Stimulated activated CD4-positive, alpha-beta T cell treated with anti-CD3 and anti-CD28 coated beads, Interleukin-15, amount 100 ng/mL, for 24 hours (primary cell): ENCODE measurements at regions not wholly inside any gene's neighbourhood (a gene's known extent, or its start where the extent isn't known, plus 50 kb on each side); places are given as distances from the start of the nearest gene placed in this dataset.
"Not testable (repeated sequence)": the region's sequence is repeated elsewhere in the genome, so short reads cannot be mapped to it uniquely, and the experiment has no call there.

Experiments used
- DNase-seq: peaks from one replicate; pipeline ENCODE4 v3.0.0-alpha.2; 2020

DNA sequence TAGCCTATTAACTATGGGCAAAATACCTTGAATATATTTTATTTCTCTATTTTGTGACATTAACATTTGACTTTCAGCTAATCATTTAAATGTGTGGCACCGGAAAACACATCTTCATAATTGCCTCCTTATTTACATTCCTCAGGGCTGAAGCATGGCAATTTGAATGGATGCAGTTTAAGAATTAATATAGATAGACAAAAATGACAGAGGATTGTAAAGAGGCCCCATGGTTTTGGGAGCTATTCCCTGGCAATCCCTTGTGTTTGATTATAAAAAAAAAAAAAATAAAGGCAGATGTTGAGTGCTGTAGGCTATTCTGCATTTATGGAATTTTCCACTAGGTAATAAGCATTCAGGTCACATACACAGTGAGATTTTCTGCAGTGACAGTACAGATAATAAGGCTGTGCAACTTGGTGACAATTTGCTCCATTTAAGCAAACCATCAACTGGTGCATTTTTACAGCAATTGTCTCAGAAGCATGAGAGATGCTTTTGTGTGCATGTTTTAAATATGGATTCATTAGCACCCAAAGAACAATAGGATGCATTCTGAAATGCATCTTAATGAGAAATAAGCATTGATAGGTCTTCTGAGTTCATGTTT, 123.2 kb upstream of the SLC38A4 start:
- no peak for DNase-seq

- DNase-seq: no peak
These were observed 124.3 kb upstream of the SLC38A4 start for GRCh38 chr12:46950094-46950493.

- DNase-seq: no peak
These were observed 126.4 kb upstream of the PCED1B start for GRCh38 chr12:46952880-46953483.

GRCh38 chr12:46956451-46957035, 122.9 kb upstream of the PCED1B start:
- no peak for DNase-seq

GRCh38 chr12:46958053-46958452, 121.4 kb upstream of the PCED1B start:
- DNase-seq: no peak

- no peak for DNase-seq
These were observed 120.7 kb upstream of the PCED1B start for GRCh38 chr12:46958599-46959290.

DNA sequence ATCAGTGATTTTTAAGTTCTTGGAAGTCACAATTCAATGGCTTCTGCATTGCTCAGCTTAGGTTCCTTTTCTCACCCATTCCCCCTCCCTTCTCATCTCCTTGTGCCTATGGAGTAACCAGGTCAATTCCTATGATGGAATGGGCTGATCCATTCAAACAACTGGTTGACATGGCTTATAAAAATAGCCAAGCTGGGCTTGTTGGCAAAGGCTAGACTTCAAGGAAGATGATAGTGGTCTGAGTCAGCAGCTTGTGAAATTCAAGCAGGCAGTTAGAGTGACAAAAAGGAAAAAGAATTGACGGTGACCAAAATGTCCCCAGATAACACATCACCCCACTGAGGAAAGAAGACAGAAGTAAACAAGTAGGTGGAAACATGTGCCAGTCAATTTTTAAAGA, 119.9 kb upstream of the PCED1B start:
- no peak for DNase-seq

GRCh38 chr12:46960681-46961080, 118.7 kb upstream of the PCED1B start:
- no peak for DNase-seq

DNA sequence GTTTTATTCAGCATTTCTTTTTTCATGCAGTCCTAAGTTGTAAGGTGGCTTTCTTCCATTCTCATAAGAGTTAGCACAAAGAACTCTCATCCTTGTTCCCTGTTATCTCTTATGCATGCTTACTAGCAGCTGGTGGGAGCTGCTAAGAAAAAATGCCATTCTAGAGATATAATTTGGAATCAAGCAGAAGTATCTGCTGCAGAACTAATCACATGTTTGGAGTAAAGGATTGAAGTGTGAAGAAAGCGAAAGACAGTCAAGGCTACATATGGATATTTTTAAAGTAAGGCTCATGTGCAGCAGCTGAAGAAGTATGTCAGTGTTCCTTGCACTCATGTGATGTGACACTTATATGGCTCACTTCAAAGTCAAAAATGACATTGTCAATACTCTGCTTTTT, 116.2 kb upstream of the PCED1B start:
- DNase-seq: no peak

GRCh38 chr12:46963977-46964971, 115.1 kb upstream of the PCED1B start:
- no peak for DNase-seq

DNA sequence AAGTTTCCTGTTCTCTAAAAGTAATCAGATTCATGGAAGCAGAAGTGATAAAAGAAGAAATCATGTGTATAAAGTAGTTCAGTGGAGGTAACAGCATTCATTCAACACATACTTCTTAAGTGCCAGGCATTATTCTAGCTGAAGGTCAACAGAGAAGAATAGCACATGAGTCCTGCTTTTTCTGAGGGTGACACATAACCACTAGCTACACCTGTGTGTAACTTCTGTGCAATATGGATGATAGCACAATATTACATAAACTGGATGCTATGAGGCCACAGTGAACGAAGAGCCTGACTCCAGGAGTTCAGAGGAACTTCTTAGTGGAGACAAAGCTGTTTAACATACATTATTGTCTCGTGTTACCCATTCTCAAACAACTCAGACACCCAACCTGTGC, 114.3 kb upstream of the PCED1B start:
- DNase-seq: no peak

GRCh38 chr12:46965880-46966279, 113.5 kb upstream of the PCED1B start:
- DNase-seq: no peak

DNA sequence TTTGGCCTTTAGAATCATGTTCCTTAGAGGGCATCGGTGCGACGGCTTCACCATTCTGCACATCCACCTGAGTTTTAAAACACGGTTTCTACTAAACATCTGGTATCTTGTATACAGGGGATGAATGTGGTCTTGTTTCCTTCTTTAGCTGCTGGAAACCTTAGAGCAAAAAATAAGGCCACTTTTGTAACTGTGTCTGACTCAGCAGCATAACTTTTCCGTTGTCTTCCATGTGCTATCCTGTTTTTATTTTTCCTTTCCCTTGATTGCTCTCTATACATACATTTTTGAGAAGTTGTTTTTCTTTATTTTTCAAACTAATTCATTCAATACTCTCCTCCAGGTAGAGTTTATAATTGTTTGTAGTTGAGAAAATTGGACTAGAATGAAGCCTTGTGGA, 108.8 kb upstream of the PCED1B start:
- no peak for DNase-seq

- not testable (repeated sequence) for DNase-seq
These were observed 105.5 kb upstream of the PCED1B start for GRCh38 chr12:46973937-46974336.

GRCh38 chr12:46977871-46978375, 101.5 kb upstream of the PCED1B start:
- no peak for DNase-seq

- DNase-seq: no peak
These were observed 97.8 kb upstream of the PCED1B start for GRCh38 chr12:46981622-46982021.

- no peak for DNase-seq
These were observed 96.6 kb upstream of the PCED1B start for GRCh38 chr12:46982629-46983392.

GRCh38 chr12:46983393-46983793, 96.0 kb upstream of the PCED1B start:
- no peak for DNase-seq

DNA sequence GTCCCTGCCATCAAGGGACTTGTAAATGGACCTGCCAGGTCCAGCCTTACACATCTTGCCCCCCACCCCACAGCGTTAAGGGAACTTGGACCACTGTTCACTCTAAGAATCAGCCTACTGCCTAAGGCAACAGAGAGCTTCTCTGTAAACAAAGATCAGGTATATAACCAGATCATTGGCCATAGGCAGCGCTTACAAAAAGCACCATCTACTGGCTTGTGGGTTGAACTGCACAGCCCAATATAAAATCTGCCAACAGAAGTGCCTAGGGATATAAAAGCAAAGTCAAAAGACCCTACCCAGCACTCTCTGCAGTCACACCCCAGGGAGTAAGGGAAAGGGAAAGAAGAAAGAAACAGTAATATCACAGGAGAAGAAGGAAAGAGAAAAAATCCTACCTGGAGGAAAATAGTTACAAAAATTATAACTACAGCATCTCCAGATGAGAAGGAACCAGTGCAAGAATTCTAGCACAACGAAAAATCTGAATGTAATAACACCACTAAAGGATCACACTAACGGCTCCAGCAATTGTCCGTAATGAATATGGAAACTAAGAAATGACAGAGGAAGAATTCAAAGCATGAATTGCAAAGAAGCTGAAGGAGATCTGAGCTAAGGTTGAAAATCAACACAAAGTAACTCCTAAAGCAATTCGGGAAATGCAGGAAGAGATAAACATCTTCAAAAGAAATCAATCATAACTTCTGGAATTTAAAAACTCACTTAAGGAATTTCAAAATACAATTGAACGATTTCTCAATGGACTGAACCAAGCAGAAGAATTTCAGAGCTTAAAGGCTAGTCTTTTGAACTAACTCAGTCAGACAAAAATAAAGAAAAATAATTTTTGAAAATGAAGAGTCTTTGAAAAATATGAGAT, 95.2 kb upstream of the PCED1B start:
- peak; percentile 42 for DNase-seq

DNA sequence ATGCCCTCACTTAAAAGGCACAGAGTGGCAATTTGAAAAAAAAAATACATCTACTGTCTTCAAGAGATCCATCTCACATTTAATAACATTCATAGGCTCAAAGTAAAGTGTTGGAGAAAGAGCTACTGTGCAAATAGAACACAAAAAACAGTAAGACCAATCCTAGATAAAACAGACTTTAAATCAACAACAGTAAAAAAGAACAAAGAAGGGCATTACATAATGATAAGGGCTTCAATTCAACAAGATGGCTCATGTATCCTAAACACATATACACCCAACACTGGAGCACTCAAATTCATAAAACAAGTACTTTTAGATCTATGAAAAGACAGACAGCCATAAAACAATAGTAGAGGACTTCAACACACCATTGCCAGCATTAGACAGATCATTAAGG, 93.6 kb upstream of the PCED1B start:
- DNase-seq: no peak

DNA sequence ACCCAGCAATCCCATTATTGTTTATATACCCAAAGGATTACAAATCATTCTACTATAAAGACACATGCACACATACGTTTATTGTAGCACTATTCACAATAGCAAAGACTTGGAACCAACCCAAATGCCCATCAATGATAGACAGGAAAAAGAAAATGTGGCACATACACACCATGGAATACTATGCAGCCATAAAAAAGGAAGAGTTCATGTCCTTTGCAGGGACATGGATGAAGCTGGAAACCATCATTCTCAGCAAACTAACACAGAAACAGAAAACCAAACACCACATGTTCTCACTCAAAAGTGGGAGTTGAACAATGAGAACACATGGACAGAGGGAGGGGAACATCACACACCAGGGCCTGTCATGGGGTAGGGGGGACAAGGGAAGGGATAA, 91.3 kb upstream of the PCED1B start:
- not testable (repeated sequence) for DNase-seq
